ENCODE measurements at regions not wholly inside any gene's neighbourhood (a gene's known extent, or its start where the extent isn't known, plus 50 kb on each side); places are given as distances from the start of the nearest gene placed in this dataset.

- no peak for DNase-seq (ENCODE audit: low spot score)
These were observed 77.6 kb upstream of the SHH start for GRCh38 chr7:155889636-155890511.

GRCh38 chr7:155887174-155887525, 74.9 kb upstream of the SHH start:
- no peak for DNase-seq (ENCODE audit: low spot score)

GRCh38 chr7:155886391-155887173, 74.3 kb upstream of the SHH start:
- DNase-seq (ENCODE audit: low spot score): peak; percentile 46

- DNase-seq (ENCODE audit: low spot score): peak; percentile 57
These were observed 73.2 kb upstream of the SHH start for GRCh38 chr7:155885167-155886155.

GRCh38 chr7:155884225-155885166, 72.2 kb upstream of the SHH start:
- DNase-seq (ENCODE audit: low spot score): peak; percentile 54

GRCh38 chr7:155883491-155884224, 71.4 kb upstream of the SHH start:
- DNase-seq (ENCODE audit: low spot score): peak; percentile 23

- peak; percentile 25 for DNase-seq (ENCODE audit: low spot score)
These were observed 70.3 kb upstream of the SHH start for GRCh38 chr7:155882596-155882995.

GRCh38 chr7:155881471-155882350, 69.4 kb upstream of the SHH start:
- DNase-seq (ENCODE audit: low spot score): peak; percentile 53

GRCh38 chr7:155880721-155881120, 68.5 kb upstream of the SHH start:
- DNase-seq (ENCODE audit: low spot score): peak; percentile 38

- DNase-seq (ENCODE audit: low spot score): peak; percentile 34
These were observed 67.3 kb upstream of the SHH start for GRCh38 chr7:155879592-155879991.

GRCh38 chr7:155878674-155879073, 66.4 kb upstream of the SHH start:
- DNase-seq (ENCODE audit: low spot score): peak; percentile 25

GRCh38 chr7:155878250-155878649, 66.0 kb upstream of the SHH start:
- peak; percentile 30 for DNase-seq (ENCODE audit: low spot score)

- no peak for DNase-seq (ENCODE audit: low spot score)
These were observed 64.9 kb upstream of the SHH start for GRCh38 chr7:155877167-155877566.

GRCh38 chr7:155874411-155874810, 62.1 kb upstream of the SHH start:
- no peak for DNase-seq (ENCODE audit: low spot score)

GRCh38 chr7:155874010-155874409, 61.7 kb upstream of the SHH start:
- DNase-seq (ENCODE audit: low spot score): peak; percentile 20

GRCh38 chr7:155872678-155873369, 60.6 kb upstream of the SHH start:
- DNase-seq (ENCODE audit: low spot score): peak; percentile 20

GRCh38 chr7:155871211-155871610, 58.9 kb upstream of the SHH start:
- DNase-seq (ENCODE audit: low spot score): no peak
